ENCODE measurements at regions not wholly inside any gene's neighbourhood (a gene's known extent, or its start where the extent isn't known, plus 50 kb on each side); places are given as distances from the start of the nearest gene placed in this dataset.
"Not testable (repeated sequence)": the region's sequence is repeated elsewhere in the genome, so short reads cannot be mapped to it uniquely, and the experiment has no call there.

DNA sequence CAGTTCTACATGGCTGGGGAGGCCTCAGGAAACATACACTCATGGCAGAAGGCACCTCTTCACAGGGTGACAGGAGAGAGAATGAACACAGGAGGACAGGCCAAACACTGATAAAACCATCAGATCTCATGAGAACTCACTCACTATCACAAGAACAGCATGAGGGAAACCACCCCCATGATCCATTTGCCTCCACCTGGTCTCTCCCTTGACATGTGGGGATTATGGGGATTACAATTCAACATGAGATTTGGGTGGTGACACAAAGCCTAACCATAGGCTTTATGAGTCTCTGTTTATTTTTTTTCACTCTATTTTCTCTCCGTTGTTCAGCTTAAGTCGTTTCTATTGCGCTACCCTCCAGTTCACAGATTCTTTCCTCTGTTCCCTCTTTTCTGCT is 63.8 kb upstream of the GRK3 start:
- TF ChIP-seq, protein P1, sequence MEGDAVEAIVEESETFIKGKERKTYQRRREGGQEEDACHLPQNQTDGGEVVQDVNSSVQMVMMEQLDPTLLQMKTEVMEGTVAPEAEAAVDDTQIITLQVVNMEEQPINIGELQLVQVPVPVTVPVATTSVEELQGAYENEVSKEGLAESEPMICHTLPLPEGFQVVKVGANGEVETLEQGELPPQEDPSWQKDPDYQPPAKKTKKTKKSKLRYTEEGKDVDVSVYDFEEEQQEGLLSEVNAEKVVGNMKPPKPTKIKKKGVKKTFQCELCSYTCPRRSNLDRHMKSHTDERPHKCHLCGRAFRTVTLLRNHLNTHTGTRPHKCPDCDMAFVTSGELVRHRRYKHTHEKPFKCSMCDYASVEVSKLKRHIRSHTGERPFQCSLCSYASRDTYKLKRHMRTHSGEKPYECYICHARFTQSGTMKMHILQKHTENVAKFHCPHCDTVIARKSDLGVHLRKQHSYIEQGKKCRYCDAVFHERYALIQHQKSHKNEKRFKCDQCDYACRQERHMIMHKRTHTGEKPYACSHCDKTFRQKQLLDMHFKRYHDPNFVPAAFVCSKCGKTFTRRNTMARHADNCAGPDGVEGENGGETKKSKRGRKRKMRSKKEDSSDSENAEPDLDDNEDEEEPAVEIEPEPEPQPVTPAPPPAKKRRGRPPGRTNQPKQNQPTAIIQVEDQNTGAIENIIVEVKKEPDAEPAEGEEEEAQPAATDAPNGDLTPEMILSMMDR (IDR thresholded peaks at IDR 0.05): not testable (repeated sequence)
- not testable (repeated sequence) for TF ChIP-seq POLR2A (IDR thresholded peaks at IDR 0.05)
